ENCODE measurements at regions not wholly inside any gene's neighbourhood (a gene's known extent, or its start where the extent isn't known, plus 50 kb on each side); places are given as distances from the start of the nearest gene placed in this dataset.

DNA sequence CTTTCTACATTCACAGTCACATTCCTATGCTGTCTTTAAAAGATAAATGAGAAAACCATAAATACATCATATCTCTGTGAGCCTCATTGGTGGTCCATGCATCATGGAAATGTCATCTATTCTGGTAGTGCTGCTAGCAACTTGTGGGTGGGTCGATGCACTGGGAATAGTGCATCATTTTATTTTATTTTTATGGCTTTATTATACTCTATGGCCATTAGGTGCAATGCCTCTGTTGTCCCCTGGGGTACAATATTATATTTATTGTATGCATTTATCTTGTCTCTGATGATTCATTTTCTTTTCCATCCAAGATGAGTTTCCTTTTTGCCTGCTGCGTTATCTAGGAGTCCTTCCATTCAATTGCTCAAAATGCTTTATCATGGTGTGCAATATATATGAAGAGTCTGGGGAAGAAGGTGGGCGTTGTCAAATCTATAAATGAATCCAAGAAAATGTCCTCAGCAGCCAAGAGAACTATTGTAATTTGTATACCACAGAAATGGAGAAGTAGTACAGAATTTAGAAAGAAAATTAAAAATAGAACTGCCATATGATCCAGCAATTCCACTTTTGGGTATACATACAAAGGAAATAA is 324.0 kb downstream of the KCNJ2 start:
- Mint-ChIP-seq H3K36me3 (ENCODE audit: unreplicated experiment) (no peaks in the 10 kb centered on the region), H3K9me3 (ENCODE audit: unreplicated experiment) (no peaks in the 10 kb centered on the region), H3K27ac (ENCODE audit: unreplicated experiment) (no peak overlapping the region), H3K4me1 (ENCODE audit: low read depth, unreplicated experiment) (no peaks in the 10 kb centered on the region), H3K4me3 (ENCODE audit: unreplicated experiment) (no peak overlapping the region), H3K27me3 (ENCODE audit: unreplicated experiment) (no peaks in the 10 kb centered on the region)
- DNase-seq: no peak
- no peak for TF ChIP-seq CTCF (IDR thresholded peaks at IDR 0.05; ENCODE audit: partially characterized antibody, unreplicated experiment)

GRCh38 chr17:70498631-70499030 is 329.3 kb downstream of the KCNJ2 start:
- no peak overlapping the region for H3K4me3 Mint-ChIP-seq (ENCODE audit: unreplicated experiment)
- no peak overlapping the region for H3K27ac Mint-ChIP-seq (ENCODE audit: unreplicated experiment)
- H3K27me3 Mint-ChIP-seq (ENCODE audit: unreplicated experiment): no peaks in the 10 kb centered on the region
- H3K4me1 Mint-ChIP-seq (ENCODE audit: low read depth, unreplicated experiment): peaks cover 4% of the 10 kb centered on the region
- no peaks in the 10 kb centered on the region for H3K36me3 Mint-ChIP-seq (ENCODE audit: unreplicated experiment)
- no peak for DNase-seq
- no peaks in the 10 kb centered on the region for H3K9me3 Mint-ChIP-seq (ENCODE audit: unreplicated experiment)
- TF ChIP-seq CTCF (IDR thresholded peaks at IDR 0.05; ENCODE audit: partially characterized antibody, unreplicated experiment): no peak

GRCh38 chr17:70499067-70499786 is 329.9 kb downstream of the KCNJ2 start:
- no peaks in the 10 kb centered on the region for H3K9me3 Mint-ChIP-seq (ENCODE audit: unreplicated experiment)
- H3K27me3 Mint-ChIP-seq (ENCODE audit: unreplicated experiment): no peaks in the 10 kb centered on the region
- no peak for DNase-seq
- peaks cover 4% of the 10 kb centered on the region for H3K4me1 Mint-ChIP-seq (ENCODE audit: low read depth, unreplicated experiment)
- H3K36me3 Mint-ChIP-seq (ENCODE audit: unreplicated experiment): no peaks in the 10 kb centered on the region
- H3K4me3 Mint-ChIP-seq (ENCODE audit: unreplicated experiment): no peak overlapping the region
- no peak for TF ChIP-seq CTCF (IDR thresholded peaks at IDR 0.05; ENCODE audit: partially characterized antibody, unreplicated experiment)
- H3K27ac Mint-ChIP-seq (ENCODE audit: unreplicated experiment): no peak overlapping the region

GRCh38 chr17:70503449-70503848 is 334.1 kb downstream of the KCNJ2 start:
- no peaks in the 10 kb centered on the region for H3K9me3 Mint-ChIP-seq (ENCODE audit: unreplicated experiment)
- H3K4me3 Mint-ChIP-seq (ENCODE audit: unreplicated experiment): no peak overlapping the region
- H3K36me3 Mint-ChIP-seq (ENCODE audit: unreplicated experiment): no peaks in the 10 kb centered on the region
- peaks cover 4% of the 10 kb centered on the region for H3K4me1 Mint-ChIP-seq (ENCODE audit: low read depth, unreplicated experiment)
- TF ChIP-seq CTCF (IDR thresholded peaks at IDR 0.05; ENCODE audit: partially characterized antibody, unreplicated experiment): no peak
- no peak overlapping the region for H3K27ac Mint-ChIP-seq (ENCODE audit: unreplicated experiment)
- DNase-seq: no peak
- H3K27me3 Mint-ChIP-seq (ENCODE audit: unreplicated experiment): no peaks in the 10 kb centered on the region

GRCh38 chr17:70510288-70510687 is 341.0 kb downstream of the KCNJ2 start:
- Mint-ChIP-seq H3K36me3 (ENCODE audit: unreplicated experiment) (no peaks in the 10 kb centered on the region), H3K9me3 (ENCODE audit: unreplicated experiment) (no peaks in the 10 kb centered on the region), H3K27ac (ENCODE audit: unreplicated experiment) (no peak overlapping the region), H3K4me3 (ENCODE audit: unreplicated experiment) (no peak overlapping the region), H3K4me1 (ENCODE audit: low read depth, unreplicated experiment) (no peaks in the 10 kb centered on the region), H3K27me3 (ENCODE audit: unreplicated experiment) (no peaks in the 10 kb centered on the region)
- no peak for TF ChIP-seq CTCF (IDR thresholded peaks at IDR 0.05; ENCODE audit: partially characterized antibody, unreplicated experiment)
- DNase-seq: no peak

All from glutamatergic neuron (in vitro differentiated cells).